ENCODE measurements at regions not wholly inside any gene's neighbourhood (a gene's known extent, or its start where the extent isn't known, plus 50 kb on each side); places are given as distances from the start of the nearest gene placed in this dataset.

DNA sequence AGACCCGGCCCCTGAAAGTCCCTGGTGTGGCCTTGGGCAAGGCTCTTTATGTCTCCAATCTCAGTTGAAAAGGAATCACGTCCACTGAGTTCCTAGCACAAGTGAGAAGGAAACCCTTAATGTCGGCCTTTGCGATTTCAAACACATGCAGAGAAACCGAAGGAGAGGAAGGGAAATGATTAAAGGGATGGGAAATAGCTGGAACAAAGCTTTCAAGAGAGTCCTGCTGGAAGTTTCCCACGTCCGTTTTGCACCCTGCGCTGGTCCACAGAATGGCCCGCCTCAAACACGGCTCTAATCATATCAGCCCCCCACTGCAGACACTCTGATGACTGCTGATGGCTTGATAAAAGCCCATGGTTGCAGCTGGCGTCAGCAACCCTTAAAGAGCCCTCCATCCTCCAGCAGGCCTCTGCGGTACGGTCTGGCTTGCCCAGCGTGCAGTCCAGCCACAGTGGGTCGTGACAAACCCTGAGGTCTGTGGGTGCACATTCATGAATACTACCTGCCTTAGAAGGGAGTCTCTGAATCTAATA is 765.5 kb upstream of the EEF2KMT start:
- H3K9ac ChIP-seq (ENCODE audit: low read length) = no peak overlapping the region
- no peak overlapping the region for H2AFZ ChIP-seq (ENCODE audit: low read depth, low read length)
- no peak for TF ChIP-seq EZH2phosphoT487 (IDR thresholded peaks at IDR 0.05; ENCODE audit: low read depth)
- TF ChIP-seq, protein P1, sequence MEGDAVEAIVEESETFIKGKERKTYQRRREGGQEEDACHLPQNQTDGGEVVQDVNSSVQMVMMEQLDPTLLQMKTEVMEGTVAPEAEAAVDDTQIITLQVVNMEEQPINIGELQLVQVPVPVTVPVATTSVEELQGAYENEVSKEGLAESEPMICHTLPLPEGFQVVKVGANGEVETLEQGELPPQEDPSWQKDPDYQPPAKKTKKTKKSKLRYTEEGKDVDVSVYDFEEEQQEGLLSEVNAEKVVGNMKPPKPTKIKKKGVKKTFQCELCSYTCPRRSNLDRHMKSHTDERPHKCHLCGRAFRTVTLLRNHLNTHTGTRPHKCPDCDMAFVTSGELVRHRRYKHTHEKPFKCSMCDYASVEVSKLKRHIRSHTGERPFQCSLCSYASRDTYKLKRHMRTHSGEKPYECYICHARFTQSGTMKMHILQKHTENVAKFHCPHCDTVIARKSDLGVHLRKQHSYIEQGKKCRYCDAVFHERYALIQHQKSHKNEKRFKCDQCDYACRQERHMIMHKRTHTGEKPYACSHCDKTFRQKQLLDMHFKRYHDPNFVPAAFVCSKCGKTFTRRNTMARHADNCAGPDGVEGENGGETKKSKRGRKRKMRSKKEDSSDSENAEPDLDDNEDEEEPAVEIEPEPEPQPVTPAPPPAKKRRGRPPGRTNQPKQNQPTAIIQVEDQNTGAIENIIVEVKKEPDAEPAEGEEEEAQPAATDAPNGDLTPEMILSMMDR (IDR thresholded peaks at IDR 0.05; ENCODE audit: low read depth, low read length) = no peak
- H4K20me1 ChIP-seq (ENCODE audit: insufficient read depth, low read length) = no peaks in the 10 kb centered on the region
- H3K79me2 ChIP-seq (ENCODE audit: low read length) = no peaks in the 10 kb centered on the region
- H3K27ac ChIP-seq (ENCODE audit: low read length) = no peak overlapping the region
- H3K9me3 ChIP-seq (ENCODE audit: insufficient read depth, low read length) = no peaks in the 10 kb centered on the region
- H3K4me1 ChIP-seq (ENCODE audit: low read length) = no peaks in the 10 kb centered on the region
- H3K27me3 ChIP-seq (ENCODE audit: low read depth, low read length) = no peaks in the 10 kb centered on the region
- no peak overlapping the region for H3K4me2 ChIP-seq (ENCODE audit: low read length)
- no peaks in the 10 kb centered on the region for H3K36me3 ChIP-seq (replicated peaks; ENCODE audit: low read depth, low read length)
- H3K4me3 ChIP-seq (ENCODE audit: low read length) = no peak overlapping the region

DNA sequence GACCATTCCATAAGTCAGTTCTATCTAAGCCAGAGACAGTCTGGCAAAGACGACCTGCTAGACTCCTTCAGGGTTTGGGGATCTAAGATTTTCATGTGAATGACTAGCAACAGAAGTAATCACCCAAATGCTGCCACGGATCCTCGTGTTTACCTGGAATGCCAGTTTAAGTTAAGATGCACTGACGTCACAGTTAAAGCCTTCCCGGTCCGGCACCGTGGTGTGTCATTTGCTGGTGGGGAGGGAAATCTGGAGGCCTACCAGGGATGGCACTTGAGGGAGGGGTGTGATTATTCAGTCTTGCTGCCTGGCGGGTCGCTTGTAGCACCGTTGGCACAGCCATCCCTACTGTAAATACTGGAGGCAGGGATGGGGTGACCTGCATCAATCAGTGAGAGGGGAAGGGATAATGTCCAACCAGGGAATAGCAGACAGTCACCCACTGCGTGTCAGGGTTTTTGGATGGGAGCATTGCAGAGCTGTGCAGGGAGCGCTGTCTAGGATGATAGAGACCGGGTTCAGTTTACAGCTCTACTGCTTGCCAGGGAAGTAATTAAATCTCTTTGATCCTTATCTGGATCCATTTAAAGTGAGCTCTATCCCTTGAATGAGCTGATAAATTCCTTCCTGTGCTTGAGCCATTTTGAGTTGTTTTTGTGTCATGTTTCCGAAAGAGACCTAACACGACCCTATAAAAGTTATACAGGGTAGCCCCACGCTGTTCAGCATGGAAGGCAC is 764.7 kb upstream of the EEF2KMT start:
- H3K4me1 ChIP-seq (ENCODE audit: low read length) = no peaks in the 10 kb centered on the region
- no peak overlapping the region for H3K27ac ChIP-seq (ENCODE audit: low read length)
- H4K20me1 ChIP-seq (ENCODE audit: insufficient read depth, low read length) = no peaks in the 10 kb centered on the region
- no peaks in the 10 kb centered on the region for H3K27me3 ChIP-seq (ENCODE audit: low read depth, low read length)
- H3K4me2 ChIP-seq (ENCODE audit: low read length) = no peak overlapping the region
- no peaks in the 10 kb centered on the region for H3K36me3 ChIP-seq (replicated peaks; ENCODE audit: low read depth, low read length)
- H2AFZ ChIP-seq (ENCODE audit: low read depth, low read length) = no peak overlapping the region
- no peaks in the 10 kb centered on the region for H3K79me2 ChIP-seq (ENCODE audit: low read length)
- TF ChIP-seq, protein P1 (IDR thresholded peaks at IDR 0.05; ENCODE audit: low read depth, low read length) = no peak
- TF ChIP-seq EZH2phosphoT487 (IDR thresholded peaks at IDR 0.05; ENCODE audit: low read depth) = no peak
- H3K9me3 ChIP-seq (ENCODE audit: insufficient read depth, low read length) = no peaks in the 10 kb centered on the region
- no peak overlapping the region for H3K9ac ChIP-seq (ENCODE audit: low read length)
- no peak overlapping the region for H3K4me3 ChIP-seq (ENCODE audit: low read length)

DNA sequence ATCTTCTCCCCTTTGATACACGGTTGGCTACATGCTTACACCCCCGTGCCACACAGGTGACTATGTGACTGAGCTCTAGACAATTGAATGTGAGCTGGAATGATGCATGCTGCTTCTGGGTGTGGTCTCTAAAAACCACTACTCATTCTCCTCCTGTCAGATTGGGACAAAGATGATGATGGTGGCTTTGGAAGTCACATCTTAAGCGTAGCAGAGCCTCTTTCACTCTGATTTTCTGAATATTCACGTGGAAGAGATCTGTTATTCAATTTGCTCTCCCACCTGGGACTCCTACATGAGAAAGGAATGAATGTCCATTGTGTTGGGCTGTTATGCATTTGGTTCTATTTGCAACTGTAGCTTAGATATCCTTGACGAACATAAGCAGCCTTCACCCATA is 763.6 kb upstream of the EEF2KMT start:
- Histone ChIP-seq H4K20me1 (ENCODE audit: insufficient read depth, low read length) (no peaks in the 10 kb centered on the region), H3K4me2 (ENCODE audit: low read length) (no peak overlapping the region), H2AFZ (ENCODE audit: low read depth, low read length) (no peak overlapping the region), H3K4me1 (ENCODE audit: low read length) (no peaks in the 10 kb centered on the region), H3K27me3 (ENCODE audit: low read depth, low read length) (no peaks in the 10 kb centered on the region), H3K9ac (ENCODE audit: low read length) (no peak overlapping the region), H3K27ac (ENCODE audit: low read length) (no peak overlapping the region), H3K4me3 (ENCODE audit: low read length) (no peak overlapping the region), H3K79me2 (ENCODE audit: low read length) (no peaks in the 10 kb centered on the region), H3K9me3 (ENCODE audit: insufficient read depth, low read length) (no peaks in the 10 kb centered on the region), H3K36me3 (replicated peaks; ENCODE audit: low read depth, low read length) (no peaks in the 10 kb centered on the region)
- TF ChIP-seq EZH2phosphoT487 (IDR thresholded peaks at IDR 0.05; ENCODE audit: low read depth) = no peak
- TF ChIP-seq, protein P1 (IDR thresholded peaks at IDR 0.05; ENCODE audit: low read depth, low read length) = no peak

DNA sequence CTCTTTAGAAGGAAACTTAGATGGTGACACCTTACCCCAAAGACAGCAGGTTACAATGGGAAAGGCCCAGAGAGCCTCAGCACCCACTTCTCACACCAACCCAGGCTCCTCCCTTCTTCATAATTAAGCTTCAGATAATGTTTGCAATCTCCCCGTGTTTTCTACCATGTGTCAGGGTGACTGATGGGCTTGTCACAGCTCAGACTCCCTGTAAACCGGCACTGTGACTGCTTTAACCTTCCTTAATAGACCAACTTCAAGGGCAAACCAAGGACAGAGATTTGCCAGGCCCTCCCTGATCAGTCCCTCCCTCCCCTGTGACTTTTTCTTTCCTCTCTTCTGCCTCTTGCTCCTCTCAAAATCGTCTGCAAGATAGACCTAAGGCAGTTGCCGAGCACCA is 760.6 kb upstream of the EEF2KMT start:
- Histone ChIP-seq H3K79me2 (ENCODE audit: low read length) (no peaks in the 10 kb centered on the region), H2AFZ (ENCODE audit: low read depth, low read length) (no peak overlapping the region)

More for the DNA sequence above, 760.6 kb upstream of the EEF2KMT start:
- H3K36me3 ChIP-seq (replicated peaks; ENCODE audit: low read depth, low read length) = no peaks in the 10 kb centered on the region
- H3K4me3 ChIP-seq (ENCODE audit: low read length) = no peak overlapping the region
- no peaks in the 10 kb centered on the region for H3K9me3 ChIP-seq (ENCODE audit: insufficient read depth, low read length)
- no peak overlapping the region for H3K4me2 ChIP-seq (ENCODE audit: low read length)
- H3K27ac ChIP-seq (ENCODE audit: low read length) = no peak overlapping the region
- H3K4me1 ChIP-seq (ENCODE audit: low read length) = no peaks in the 10 kb centered on the region
- no peak overlapping the region for H3K9ac ChIP-seq (ENCODE audit: low read length)
- no peaks in the 10 kb centered on the region for H4K20me1 ChIP-seq (ENCODE audit: insufficient read depth, low read length)
- no peaks in the 10 kb centered on the region for H3K27me3 ChIP-seq (ENCODE audit: low read depth, low read length)
- TF ChIP-seq, protein P1 (IDR thresholded peaks at IDR 0.05; ENCODE audit: low read depth, low read length) = no peak
- no peak for TF ChIP-seq EZH2phosphoT487 (IDR thresholded peaks at IDR 0.05; ENCODE audit: low read depth)
